ENCODE measurements at regions not wholly inside any gene's neighbourhood (a gene's known extent, or its start where the extent isn't known, plus 50 kb on each side); places are given as distances from the start of the nearest gene placed in this dataset.
"Not testable (repeated sequence)": the region's sequence is repeated elsewhere in the genome, so short reads cannot be mapped to it uniquely, and the experiment has no call there.

DNA sequence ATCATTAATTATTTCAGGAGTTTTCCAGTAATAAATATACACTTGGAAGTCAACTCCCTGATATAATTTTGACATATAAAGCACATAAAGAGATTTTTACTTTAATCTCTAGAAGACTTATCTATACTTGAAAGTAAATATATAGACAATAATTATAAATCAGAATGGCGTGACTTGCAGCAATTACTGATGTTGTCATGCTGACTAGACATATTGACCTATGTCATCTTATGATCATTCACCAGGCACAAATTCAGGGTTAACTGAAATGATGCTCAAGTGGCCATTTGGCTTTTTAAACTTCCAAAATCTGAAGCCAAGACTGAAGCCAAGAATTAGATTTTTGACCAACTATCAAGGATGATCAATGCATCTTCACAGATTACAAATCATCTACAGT, 192.2 kb downstream of the MCHR2 start:
- DNase-seq (ENCODE audit: low read depth in 1 of 2, low spot score in 1 of 2), result no peak

GRCh38 chr6:99802396-99803031, 191.5 kb downstream of the MCHR2 start:
- DNase-seq (ENCODE audit: low read depth in 1 of 2, low spot score in 1 of 2), result no peak

- no peak for DNase-seq (ENCODE audit: low read depth in 1 of 2, low spot score in 1 of 2)
Measured at GRCh38 chr6:99808992-99809391, 185.0 kb downstream of the MCHR2 start.

DNA sequence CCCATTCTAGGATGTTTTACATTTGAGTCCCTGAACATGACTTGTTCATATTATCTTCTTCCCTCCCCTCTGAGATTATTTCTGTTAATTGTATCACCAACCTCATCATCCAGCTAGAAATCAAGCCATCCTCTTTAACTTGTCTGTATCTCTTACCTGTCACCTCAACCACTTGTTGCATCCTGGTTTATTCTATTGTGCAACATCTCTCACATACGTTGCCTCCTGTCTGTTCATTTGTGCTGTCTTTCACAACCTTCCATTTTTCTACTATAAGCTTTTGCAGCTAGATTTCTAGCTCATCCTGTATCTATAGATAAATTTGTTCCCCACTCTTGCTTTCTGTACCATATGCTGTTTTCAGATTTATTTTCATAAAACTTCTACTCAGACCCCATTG, 183.7 kb downstream of the MCHR2 start:
- DNase-seq (ENCODE audit: low read depth in 1 of 2, low spot score in 1 of 2), result no peak

GRCh38 chr6:99810942-99811620, 182.9 kb downstream of the MCHR2 start:
- DNase-seq (ENCODE audit: low read depth in 1 of 2, low spot score in 1 of 2), result no peak

DNA sequence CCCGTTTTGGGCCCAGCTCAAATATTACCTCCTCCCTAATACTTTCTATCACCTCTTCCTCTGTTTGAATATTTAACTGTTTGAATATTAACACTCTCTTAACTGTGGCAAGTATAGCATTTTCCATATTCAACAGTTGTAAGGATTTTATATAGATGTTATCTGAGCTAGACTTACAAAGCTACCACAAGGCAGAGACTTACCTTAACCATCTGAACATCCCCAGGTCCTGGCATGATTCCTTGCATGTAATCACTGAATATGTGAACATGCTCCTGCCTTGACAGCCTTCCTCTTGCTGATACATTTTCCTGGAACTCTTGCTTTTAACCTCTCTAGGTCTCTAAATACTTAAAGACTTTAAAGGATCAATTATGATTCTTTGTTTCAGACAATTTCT, 182.4 kb downstream of the MCHR2 start:
- no peak for DNase-seq (ENCODE audit: low read depth in 1 of 2, low spot score in 1 of 2)

- no peak for DNase-seq (ENCODE audit: low read depth in 1 of 2, low spot score in 1 of 2)
Measured at GRCh38 chr6:99813565-99813964, 180.5 kb downstream of the MCHR2 start.

DNA sequence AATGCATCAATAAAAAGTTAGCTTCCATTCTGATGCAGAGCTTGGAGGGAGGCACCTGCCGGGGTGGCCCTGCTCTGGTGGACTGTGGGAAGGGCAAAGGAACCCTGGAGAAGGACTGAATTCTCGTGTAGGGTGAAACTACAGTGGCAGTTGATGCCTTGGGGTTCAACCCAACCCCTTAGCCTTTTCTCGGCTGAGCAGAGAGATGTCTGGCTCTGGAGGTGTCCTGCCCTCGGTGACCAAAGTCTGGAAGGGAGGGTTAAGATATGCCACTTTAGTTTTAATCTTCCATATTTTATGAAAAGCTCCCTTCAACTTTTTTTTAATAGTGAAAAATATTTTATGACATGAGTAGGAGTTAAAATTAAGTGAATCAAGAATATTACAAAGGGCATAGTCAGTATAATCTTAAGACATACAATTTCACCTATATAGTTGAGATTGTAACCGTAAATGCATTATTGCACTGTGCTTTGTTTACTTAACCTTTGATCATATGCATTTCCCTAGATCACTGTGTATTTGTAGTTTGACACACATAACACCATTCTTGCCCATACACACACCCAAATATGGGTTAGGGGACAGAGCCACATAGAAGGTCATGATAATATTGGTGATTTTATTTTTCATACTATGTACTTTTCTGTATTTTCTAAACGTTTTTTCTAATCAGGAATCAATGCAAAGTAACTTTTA, 179.6 kb downstream of the MCHR2 start:
- no peak for DNase-seq (ENCODE audit: low read depth in 1 of 2, low spot score in 1 of 2)

DNA sequence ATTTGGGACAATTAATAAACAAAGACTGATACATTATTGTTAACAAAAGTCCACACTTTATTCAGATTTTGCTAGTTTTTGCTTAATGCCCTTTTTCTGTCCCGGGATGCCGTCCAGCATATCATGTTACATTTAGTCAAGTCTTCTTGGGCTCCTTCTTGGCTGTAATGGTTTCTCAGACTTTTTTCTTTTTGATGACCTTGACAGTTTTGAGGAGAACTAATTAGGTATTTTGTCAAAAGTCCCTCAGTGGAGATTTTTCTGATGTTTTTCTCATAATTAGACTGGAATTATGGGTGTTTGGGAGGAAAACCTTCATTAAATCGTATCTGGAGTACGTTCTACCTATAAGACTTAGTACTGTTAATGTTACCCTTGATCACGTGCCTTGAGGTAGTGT, 177.2 kb downstream of the MCHR2 start:
- DNase-seq (ENCODE audit: low read depth in 1 of 2, low spot score in 1 of 2), result no peak

- DNase-seq (ENCODE audit: low read depth in 1 of 2, low spot score in 1 of 2), result no peak
Measured at GRCh38 chr6:99818161-99818560, 175.9 kb downstream of the MCHR2 start.

DNA sequence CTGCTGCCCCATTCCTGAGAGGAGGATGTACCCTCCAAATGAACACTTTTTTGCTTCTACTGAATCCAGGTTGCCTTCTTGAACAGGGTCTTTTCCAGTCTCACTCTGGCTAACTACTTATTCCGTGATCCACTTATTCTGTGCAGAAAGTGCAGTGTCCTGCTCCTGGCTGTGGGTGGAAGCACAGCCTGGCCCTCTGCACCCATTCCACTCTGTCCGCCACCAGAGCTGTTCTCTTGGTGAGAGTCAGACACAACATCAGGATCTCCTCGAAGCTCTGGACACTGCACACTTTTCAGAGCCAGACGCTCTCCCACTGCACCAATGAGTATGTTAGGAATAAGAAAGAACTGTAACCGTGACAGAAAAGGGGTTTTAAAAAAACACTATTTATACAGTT, 174.2 kb downstream of the MCHR2 start:
- DNase-seq (ENCODE audit: low read depth in 1 of 2, low spot score in 1 of 2), result no peak

- DNase-seq (ENCODE audit: low read depth in 1 of 2, low spot score in 1 of 2), result no peak
Measured at GRCh38 chr6:99821164-99821563, 172.9 kb downstream of the MCHR2 start.

GRCh38 chr6:99822741-99823512, 171.1 kb downstream of the MCHR2 start:
- DNase-seq (ENCODE audit: low read depth in 1 of 2, low spot score in 1 of 2), result no peak

DNA sequence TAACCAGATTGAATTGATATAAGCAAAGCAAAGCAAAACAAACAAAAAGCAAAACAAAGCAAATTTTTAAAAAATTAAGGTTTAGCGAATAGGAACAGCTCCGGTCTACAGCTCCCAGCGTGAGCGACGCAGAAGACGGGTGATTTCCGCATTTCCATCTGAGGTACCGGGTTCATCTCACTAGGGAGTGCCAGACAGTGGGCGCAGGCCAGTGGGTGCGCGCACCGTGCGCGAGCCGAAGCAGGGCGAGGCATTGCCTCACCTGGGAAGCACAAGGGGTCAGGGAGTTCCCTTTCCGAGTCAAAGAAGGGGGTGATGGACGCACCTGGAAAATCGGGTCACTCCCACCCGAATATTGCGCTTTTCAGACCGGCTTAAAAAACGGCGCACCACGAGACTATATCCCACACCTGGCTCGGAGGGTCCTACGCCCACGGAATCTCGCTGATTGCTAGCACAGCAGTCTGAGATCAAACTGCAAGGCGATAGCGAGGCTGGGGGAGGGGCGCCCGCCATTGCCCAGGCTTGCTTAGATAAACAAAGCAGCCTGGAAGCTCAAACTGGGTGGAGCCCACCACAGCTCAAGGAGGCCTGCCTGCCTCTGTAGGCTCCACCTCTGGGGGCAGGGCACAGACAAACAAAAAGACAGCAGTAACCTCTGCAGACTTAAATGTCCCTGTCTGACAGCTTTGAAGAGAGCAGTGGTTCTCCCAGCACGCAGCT, 170.3 kb downstream of the MCHR2 start:
- not testable (repeated sequence) for DNase-seq (ENCODE audit: low read depth in 1 of 2, low spot score in 1 of 2)

GRCh38 chr6:99833034-99833433, 161.0 kb downstream of the MCHR2 start:
- DNase-seq (ENCODE audit: low read depth in 1 of 2, low spot score in 1 of 2), result no peak

DNA sequence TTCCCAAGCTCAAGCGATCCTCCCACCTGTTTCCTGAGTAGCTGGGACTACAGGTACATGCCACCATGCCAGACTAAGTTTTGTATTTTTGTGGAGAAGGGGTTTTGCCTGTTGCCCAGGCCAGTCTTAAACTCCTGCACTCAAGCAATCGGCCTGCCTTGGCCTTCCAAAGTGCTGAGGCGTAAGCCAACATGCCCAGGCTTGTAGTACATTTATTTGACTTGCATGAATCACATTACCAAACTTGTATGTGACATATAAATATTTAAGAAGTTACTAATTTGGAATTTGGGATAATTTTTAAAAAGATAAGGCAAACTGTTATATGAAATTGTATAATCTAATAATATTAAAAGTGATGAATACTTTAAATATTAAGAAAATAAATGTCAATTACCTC, 157.6 kb downstream of the MCHR2 start:
- DNase-seq (ENCODE audit: low read depth in 1 of 2, low spot score in 1 of 2), result no peak

- DNase-seq (ENCODE audit: low read depth in 1 of 2, low spot score in 1 of 2), result no peak
Measured at GRCh38 chr6:99838607-99839006, 155.4 kb downstream of the MCHR2 start.

- no peak for DNase-seq (ENCODE audit: low read depth in 1 of 2, low spot score in 1 of 2)
Measured at GRCh38 chr6:99841297-99841696, 152.7 kb downstream of the MCHR2 start.

GRCh38 chr6:99846006-99846405, 148.0 kb downstream of the MCHR2 start:
- no peak for DNase-seq (ENCODE audit: low read depth in 1 of 2, low spot score in 1 of 2)

GRCh38 chr6:99850841-99851240, 143.2 kb downstream of the MCHR2 start:
- no peak for DNase-seq (ENCODE audit: low read depth in 1 of 2, low spot score in 1 of 2)

DNA sequence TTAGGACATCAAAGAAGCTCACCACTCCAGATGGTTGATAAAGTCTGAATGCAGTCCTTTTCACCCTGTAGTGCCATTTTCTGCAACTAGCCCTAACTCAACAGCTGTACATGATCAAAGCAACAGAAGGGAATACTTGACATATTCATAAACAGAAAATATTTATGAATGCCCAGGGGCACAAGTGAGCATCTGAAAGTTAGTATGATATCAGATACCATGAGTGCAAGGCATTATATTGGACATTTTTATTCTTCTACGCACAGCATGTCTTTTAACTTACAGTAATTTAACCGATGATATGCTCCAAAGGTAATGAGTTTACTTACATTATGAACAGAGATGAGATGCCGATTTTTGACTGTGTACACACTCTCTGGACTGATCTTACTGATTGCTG, 142.0 kb downstream of the MCHR2 start:
- no peak for DNase-seq (ENCODE audit: low read depth in 1 of 2, low spot score in 1 of 2)
